Neural cell (in vitro differentiated cells): ENCODE measurements at regions not wholly inside any gene's neighbourhood (a gene's known extent, or its start where the extent isn't known, plus 50 kb on each side); places are given as distances from the start of the nearest gene placed in this dataset.

Experiments
- H2AFZ ChIP-seq: fragments of 200-600, 300-800 bp; sonication (generic), shearing (Covaris generic); 2 replicates; pipeline ENCODE4 v1.6.0; 2014; ENCODE audit warnings: low read depth, mild to moderate bottlenecking, antibody characterized with exemption, low read length, moderate library complexity
- H3F3A ChIP-seq: fragments of 200-600 bp; shearing (Covaris generic); 2 replicates; pipeline ENCODE4 v1.6.1; 2016; ENCODE audit warnings: mild to moderate bottlenecking, moderate library complexity, mixed read lengths, antibody characterized with exemption, low read length; ENCODE audit not compliant: insufficient read depth, poor library complexity, severe bottlenecking
- H3K27ac ChIP-seq: fragments of 200-600, 300-800 bp; sonication (generic), shearing (Covaris generic); 2 replicates; pipeline ENCODE4 v1.5.1; 2014; ENCODE audit warnings: mild to moderate bottlenecking, low read length, moderate library complexity
- H3K27me3 ChIP-seq: fragments of 300-800, 200-600 bp; sonication (generic), shearing (Covaris generic); 2 replicates; pipeline ENCODE4 v1.6.0; 2014; ENCODE audit warnings: mild to moderate bottlenecking, low read depth, low read length, moderate library complexity; ENCODE audit not compliant: insufficient read depth
- H3K36me3 ChIP-seq: fragments of 300-800, 200-600 bp; sonication (generic), shearing (Covaris generic); 2 replicates; pipeline ENCODE4 v1.5.1; 2014; ENCODE audit warnings: mild to moderate bottlenecking, antibody characterized with exemption, low read length, moderate library complexity; ENCODE audit not compliant: insufficient read depth
- H3K4me2 ChIP-seq: fragments of 300-800, 200-600 bp; sonication (generic), shearing (Covaris generic); 2 replicates; pipeline ENCODE4 v1.6.0; 2014; ENCODE audit warnings: mild to moderate bottlenecking, low read length
- H3K4me3 ChIP-seq: fragments of 300-800, 200-600 bp; sonication (generic), shearing (Covaris generic); 2 replicates; pipeline ENCODE4 v1.5.1; 2014; ENCODE audit warnings: mild to moderate bottlenecking, low read length, moderate library complexity
- H3K79me2 ChIP-seq: fragments of 200-600 bp; shearing (Covaris generic); replicated peaks from 2 replicates; pipeline ENCODE4 v1.6.0; 2014; ENCODE audit warnings: mild to moderate bottlenecking, low read length, moderate library complexity; ENCODE audit not compliant: insufficient read depth
- H3K9ac ChIP-seq: fragments of 300-800, 200-600 bp; sonication (generic), shearing (Covaris generic); 2 replicates; pipeline ENCODE4 v1.6.1; 2016; ENCODE audit warnings: mild to moderate bottlenecking, low read length, mixed read lengths
- H3K9me2 ChIP-seq: fragments of 200-600 bp; shearing (Covaris generic); 2 replicates; pipeline ENCODE4 v1.6.1; 2016; ENCODE audit warnings: mild to moderate bottlenecking, low read length, mixed read lengths; ENCODE audit not compliant: insufficient read depth
- H3K9me3 ChIP-seq: fragments of 200-600, 300-800 bp; sonication (generic), shearing (Covaris generic); 2 replicates; pipeline ENCODE4 v1.6.1; 2016; ENCODE audit warnings: mild to moderate bottlenecking, mixed run types, low read length, moderate library complexity, mixed read lengths
- H4K20me1 ChIP-seq: fragments of 200-600 bp; shearing (Covaris generic); 2 replicates; pipeline ENCODE4 v1.6.1; 2016; ENCODE audit warnings: mild to moderate bottlenecking, mixed run types; ENCODE audit not compliant: insufficient read depth
- CTCF ChIP-seq: fragments of 450-650 bp; IDR thresholded peaks from 2 replicates; pipeline ENCODE4 v1.5.1; 2014; ENCODE audit warnings: antibody characterized with exemption, mild to moderate bottlenecking, moderate library complexity; ENCODE audit not compliant: poor library complexity, severe bottlenecking
- EP300 ChIP-seq: fragments of 450-650 bp; conservative IDR thresholded peaks from 2 replicates; pipeline ENCODE4 v1.6.1; 2014; ENCODE audit warnings: antibody characterized with exemption, mild to moderate bottlenecking, moderate library complexity; ENCODE audit not compliant: poor library complexity, severe bottlenecking
- EZH2 ChIP-seq: fragments of 200-600, 300-800 bp; shearing (Covaris generic), sonication (generic); IDR thresholded peaks from 2 replicates; pipeline ENCODE4 v1.6.1; 2014; ENCODE audit warnings: antibody characterized with exemption, low read length, borderline replicate concordance, mild to moderate bottlenecking; ENCODE audit not compliant: insufficient read depth, poor library complexity, severe bottlenecking
- MXI1 ChIP-seq: fragments of 450-650 bp; conservative IDR thresholded peaks from 2 replicates; pipeline ENCODE4 v1.6.1; 2014; ENCODE audit warnings: antibody characterized with exemption, mild to moderate bottlenecking; ENCODE audit not compliant: poor library complexity, severe bottlenecking
- POLR2AphosphoS5 ChIP-seq: IDR thresholded peaks from 2 replicates; pipeline ENCODE4 v1.6.1; 2012
- RAD21 ChIP-seq: fragments of 450-650 bp; conservative IDR thresholded peaks from 2 replicates; pipeline ENCODE4 v1.6.1; 2014; ENCODE audit warnings: antibody characterized with exemption, mild to moderate bottlenecking, moderate library complexity
- REST ChIP-seq: IDR thresholded peaks from 2 replicates; pipeline ENCODE4 v1.6.1; 2012; ENCODE audit warnings: borderline replicate concordance
- SMC3 ChIP-seq: fragments of 450-650 bp; conservative IDR thresholded peaks from 2 replicates; pipeline ENCODE4 v1.6.1; 2014; ENCODE audit warnings: antibody characterized with exemption, mild to moderate bottlenecking, moderate library complexity; ENCODE audit not compliant: poor library complexity
- TAF1 ChIP-seq: IDR thresholded peaks from 2 replicates; pipeline ENCODE4 v1.6.1; 2012; ENCODE audit warnings: low read depth

GRCh38 chr20:23291575-23292240, 58.9 kb upstream of the NXT1 start:
- TF ChIP-seq EZH2, result no peak
- no peak for TF ChIP-seq TAF1
- no peak for TF ChIP-seq RAD21
- TF ChIP-seq EP300, result no peak
- TF ChIP-seq MXI1, result no peak
- TF ChIP-seq CTCF, result no peak
- no peak for TF ChIP-seq SMC3
- TF ChIP-seq REST, result no peak
- TF ChIP-seq POLR2AphosphoS5, result no peak
- no peak overlapping the region for H2AFZ ChIP-seq

GRCh38 chr20:23290761-23291574, 59.6 kb upstream of the NXT1 start:
- TF ChIP-seq TAF1 (no peak), SMC3 (no peak), EP300 (no peak), POLR2AphosphoS5 (no peak), EZH2 (no peak), MXI1 (no peak), CTCF (no peak)
- no peaks in the 10 kb centered on the region for H3F3A ChIP-seq
- H3K4me3 ChIP-seq, result no peak overlapping the region
- H3K4me2 ChIP-seq, result no peak overlapping the region
- no peaks in the 10 kb centered on the region for H3K36me3 ChIP-seq
- no peak overlapping the region for H3K9ac ChIP-seq
- no peak overlapping the region for H2AFZ ChIP-seq
- no peak overlapping the region for H3K27ac ChIP-seq
- H3K9me3 ChIP-seq, result no peaks in the 10 kb centered on the region
- no peaks in the 10 kb centered on the region for H3K9me2 ChIP-seq
- no peaks in the 10 kb centered on the region for H3K27me3 ChIP-seq
- H4K20me1 ChIP-seq, result no peaks in the 10 kb centered on the region
- no peaks in the 10 kb centered on the region for H3K79me2 ChIP-seq

More at GRCh38 chr20:23291575-23292240, 58.9 kb upstream of the NXT1 start:
- Histone ChIP-seq H4K20me1 (no peaks in the 10 kb centered on the region), H3K36me3 (no peaks in the 10 kb centered on the region), H3K9me3 (no peaks in the 10 kb centered on the region), H3K4me2 (no peak overlapping the region), H3F3A (no peaks in the 10 kb centered on the region), H3K79me2 (no peaks in the 10 kb centered on the region), H3K9me2 (no peaks in the 10 kb centered on the region), H3K4me3 (no peak overlapping the region), H3K27me3 (no peaks in the 10 kb centered on the region), H3K27ac (no peak overlapping the region), H3K9ac (no peak overlapping the region)
